BE2C (cell line): ENCODE measurements at regions not wholly inside any gene's neighbourhood (a gene's known extent, or its start where the extent isn't known, plus 50 kb on each side); places are given as distances from the start of the nearest gene placed in this dataset.

Experiments used
- DNase-seq: peaks from one replicate; pipeline ENCODE4 v3.0.0-alpha.2; 2020
- H3K27me3 ChIP-seq: fragments of 250-450 bp; sonication (Bioruptor Pico); 2 replicates; pipeline ENCODE4 v1.5.1; 2020; ENCODE audit warnings: mild to moderate bottlenecking
- H3K36me3 ChIP-seq: fragments of 250-450 bp; sonication (Bioruptor Pico); 2 replicates; pipeline ENCODE4 v1.5.1; 2020; ENCODE audit warnings: mild to moderate bottlenecking
- H3K4me1 ChIP-seq: fragments of 250-450 bp; sonication (Bioruptor Pico); 2 replicates; pipeline ENCODE4 v1.5.1; 2020
- H3K4me3 ChIP-seq: 2 replicates; pipeline ENCODE4 v1.5.1; 2011; ENCODE audit warnings: low read depth, low read length
- H3K9me3 ChIP-seq: fragments of 250-450 bp; sonication (Bioruptor Pico); 2 replicates; pipeline ENCODE4 v1.5.1; 2020
- TF ChIP-seq, protein P1 (sequence below): IDR thresholded peaks from 2 replicates; pipeline ENCODE4 v1.5.1; 2012; ENCODE audit warnings: mild to moderate bottlenecking, low read depth, low read length

DNA sequence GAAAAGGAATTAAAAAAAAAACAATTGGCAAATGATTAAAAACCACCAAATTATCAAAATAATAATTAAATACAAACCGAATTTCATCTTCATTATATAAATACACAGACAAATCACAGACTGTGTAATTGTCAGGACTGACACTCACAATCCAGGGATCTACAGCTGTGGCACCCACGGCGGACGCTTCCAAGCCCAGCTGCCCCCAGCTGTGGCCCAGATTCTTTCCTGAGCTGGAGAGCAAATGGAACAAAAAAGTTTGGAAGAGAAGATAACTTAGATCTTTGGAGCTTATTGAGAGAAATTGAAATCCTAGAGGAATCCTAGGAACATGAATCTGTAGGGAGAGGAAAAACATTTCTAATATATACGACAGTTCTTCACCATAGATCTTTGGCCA lies 316.1 kb downstream of the OTUD1 start:
- Histone ChIP-seq H3K4me3 (no peak overlapping the region), H3K27me3 (no peaks in the 10 kb centered on the region), H3K36me3 (no peaks in the 10 kb centered on the region), H3K9me3 (no peaks in the 10 kb centered on the region), H3K4me1 (no peaks in the 10 kb centered on the region)
- TF ChIP-seq, protein P1, sequence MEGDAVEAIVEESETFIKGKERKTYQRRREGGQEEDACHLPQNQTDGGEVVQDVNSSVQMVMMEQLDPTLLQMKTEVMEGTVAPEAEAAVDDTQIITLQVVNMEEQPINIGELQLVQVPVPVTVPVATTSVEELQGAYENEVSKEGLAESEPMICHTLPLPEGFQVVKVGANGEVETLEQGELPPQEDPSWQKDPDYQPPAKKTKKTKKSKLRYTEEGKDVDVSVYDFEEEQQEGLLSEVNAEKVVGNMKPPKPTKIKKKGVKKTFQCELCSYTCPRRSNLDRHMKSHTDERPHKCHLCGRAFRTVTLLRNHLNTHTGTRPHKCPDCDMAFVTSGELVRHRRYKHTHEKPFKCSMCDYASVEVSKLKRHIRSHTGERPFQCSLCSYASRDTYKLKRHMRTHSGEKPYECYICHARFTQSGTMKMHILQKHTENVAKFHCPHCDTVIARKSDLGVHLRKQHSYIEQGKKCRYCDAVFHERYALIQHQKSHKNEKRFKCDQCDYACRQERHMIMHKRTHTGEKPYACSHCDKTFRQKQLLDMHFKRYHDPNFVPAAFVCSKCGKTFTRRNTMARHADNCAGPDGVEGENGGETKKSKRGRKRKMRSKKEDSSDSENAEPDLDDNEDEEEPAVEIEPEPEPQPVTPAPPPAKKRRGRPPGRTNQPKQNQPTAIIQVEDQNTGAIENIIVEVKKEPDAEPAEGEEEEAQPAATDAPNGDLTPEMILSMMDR, result no peak
- no peak for DNase-seq

DNA sequence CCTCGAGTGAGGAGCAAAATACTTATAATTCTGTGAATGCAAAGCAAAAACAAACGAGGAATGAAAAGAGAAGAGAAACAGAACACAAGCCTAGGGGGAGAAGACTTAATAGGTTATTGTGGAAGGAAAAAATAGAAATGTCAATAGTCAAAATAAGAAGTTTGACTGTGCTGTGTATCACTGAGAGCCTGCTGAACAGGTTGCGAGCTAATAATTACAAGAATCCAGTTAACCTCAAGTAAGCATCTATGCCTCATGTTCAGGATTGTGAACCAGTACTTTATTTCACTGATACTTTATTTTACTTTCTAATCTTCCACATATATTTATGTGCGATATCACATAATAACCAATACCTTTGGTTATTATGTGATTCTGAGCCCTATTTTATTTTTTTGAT lies 316.7 kb downstream of the OTUD1 start:
- TF ChIP-seq, protein P1, result no peak
- no peak for DNase-seq

DNA sequence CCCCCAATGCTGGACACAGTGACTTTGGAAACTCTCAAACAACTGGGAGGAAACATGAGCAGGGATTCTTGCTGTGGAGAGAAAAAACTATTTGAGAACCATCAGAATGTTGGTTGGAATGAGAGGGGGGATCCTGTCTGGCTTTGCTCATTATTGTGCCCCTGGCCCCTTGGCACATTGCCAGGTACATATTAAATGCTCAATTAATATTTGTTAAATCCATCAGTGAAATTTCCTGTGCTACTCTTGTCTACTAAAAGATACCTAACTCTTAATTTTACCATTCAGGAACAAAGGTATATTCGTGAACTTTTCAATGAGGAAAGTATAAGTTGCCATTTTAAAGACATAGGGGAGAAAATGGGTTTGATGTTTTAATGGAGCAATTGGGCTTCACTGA lies 329.4 kb downstream of the OTUD1 start:
- Histone ChIP-seq H3K4me1 (no peaks in the 10 kb centered on the region), H3K36me3 (no peaks in the 10 kb centered on the region)

More for the DNA sequence above, 316.7 kb downstream of the OTUD1 start:
- H3K4me1 ChIP-seq, result no peaks in the 10 kb centered on the region
- H3K9me3 ChIP-seq, result no peaks in the 10 kb centered on the region
- H3K36me3 ChIP-seq, result no peaks in the 10 kb centered on the region
- H3K4me3 ChIP-seq, result no peak overlapping the region
- H3K27me3 ChIP-seq, result no peaks in the 10 kb centered on the region

DNA sequence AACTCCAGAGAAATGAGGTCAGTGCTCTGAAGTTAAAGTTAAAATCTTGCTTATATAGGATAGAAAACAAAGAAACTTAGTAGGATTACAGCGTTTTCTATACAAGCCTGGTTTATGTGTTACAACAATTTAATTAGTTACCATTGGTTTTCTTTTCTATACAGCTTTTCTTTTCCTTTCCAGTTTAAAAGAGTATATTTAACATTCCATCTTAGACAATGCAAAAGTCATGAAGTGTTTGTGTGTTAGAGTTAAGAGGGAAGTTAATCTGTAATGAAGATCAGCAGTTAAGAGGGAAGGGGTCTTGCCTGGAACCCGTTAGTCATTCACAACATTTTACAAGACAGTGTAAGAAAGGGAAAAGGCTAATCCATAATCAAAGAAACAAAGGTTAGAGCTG lies 338.3 kb downstream of the OTUD1 start:
- Histone ChIP-seq H3K4me1 (no peaks in the 10 kb centered on the region), H3K36me3 (no peaks in the 10 kb centered on the region), H3K27me3 (no peaks in the 10 kb centered on the region), H3K9me3 (no peaks in the 10 kb centered on the region), H3K4me3 (no peak overlapping the region)
- TF ChIP-seq, protein P1, result no peak
- no peak for DNase-seq

More for the DNA sequence above, 329.4 kb downstream of the OTUD1 start:
- Histone ChIP-seq H3K4me3 (no peak overlapping the region), H3K9me3 (no peaks in the 10 kb centered on the region), H3K27me3 (no peaks in the 10 kb centered on the region)
- TF ChIP-seq, protein P1, result no peak
- DNase-seq, result no peak

DNA sequence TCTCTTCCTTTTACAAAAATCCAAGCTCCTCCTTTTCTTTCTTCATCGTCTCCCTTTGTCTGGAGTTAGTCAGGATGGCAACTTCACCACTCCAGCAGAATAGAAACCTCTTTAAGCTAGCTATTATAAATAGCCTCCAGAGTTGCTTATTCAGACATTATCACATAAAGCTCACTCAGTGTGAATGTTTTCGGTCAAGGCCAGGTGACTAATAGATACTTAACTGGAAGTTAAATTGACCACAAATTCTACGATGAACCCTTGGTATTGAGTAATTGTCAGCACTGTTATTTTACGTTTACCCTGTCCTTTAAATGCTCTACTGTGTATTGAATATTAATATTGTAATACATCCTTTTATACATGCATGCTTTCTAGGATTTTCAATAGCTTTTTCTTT lies 340.4 kb downstream of the OTUD1 start:
- no peaks in the 10 kb centered on the region for H3K9me3 ChIP-seq
- H3K4me3 ChIP-seq, result no peak overlapping the region
- TF ChIP-seq, protein P1, result no peak
- no peaks in the 10 kb centered on the region for H3K4me1 ChIP-seq
- DNase-seq, result no peak
- no peaks in the 10 kb centered on the region for H3K27me3 ChIP-seq
- H3K36me3 ChIP-seq, result no peaks in the 10 kb centered on the region

DNA sequence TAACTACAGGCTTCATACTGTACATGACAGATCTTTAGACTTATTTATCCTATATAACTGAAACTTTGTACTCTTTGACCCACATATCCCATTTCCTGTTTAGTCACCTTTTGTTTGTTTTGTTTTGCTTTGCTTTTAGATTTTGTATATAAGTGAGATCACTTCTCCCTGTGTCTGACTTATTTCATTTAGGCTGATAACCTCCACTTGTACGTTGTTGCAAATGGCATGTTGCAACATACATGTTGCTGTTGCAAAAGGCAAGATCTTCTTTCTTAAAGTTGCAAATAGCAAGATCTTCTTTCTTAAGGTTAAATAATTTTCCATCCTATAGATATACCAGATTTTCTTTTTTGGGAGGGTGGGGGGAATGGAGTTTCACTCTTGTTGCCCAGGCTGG lies 341.5 kb downstream of the OTUD1 start:
- Histone ChIP-seq H3K27me3 (no peaks in the 10 kb centered on the region), H3K4me3 (no peak overlapping the region), H3K4me1 (no peaks in the 10 kb centered on the region), H3K36me3 (no peaks in the 10 kb centered on the region), H3K9me3 (no peaks in the 10 kb centered on the region)
- DNase-seq, result no peak
- TF ChIP-seq, protein P1, result no peak
